ENCODE measurements at regions not wholly inside any gene's neighbourhood (a gene's known extent, or its start where the extent isn't known, plus 50 kb on each side); places are given as distances from the start of the nearest gene placed in this dataset.

DNA sequence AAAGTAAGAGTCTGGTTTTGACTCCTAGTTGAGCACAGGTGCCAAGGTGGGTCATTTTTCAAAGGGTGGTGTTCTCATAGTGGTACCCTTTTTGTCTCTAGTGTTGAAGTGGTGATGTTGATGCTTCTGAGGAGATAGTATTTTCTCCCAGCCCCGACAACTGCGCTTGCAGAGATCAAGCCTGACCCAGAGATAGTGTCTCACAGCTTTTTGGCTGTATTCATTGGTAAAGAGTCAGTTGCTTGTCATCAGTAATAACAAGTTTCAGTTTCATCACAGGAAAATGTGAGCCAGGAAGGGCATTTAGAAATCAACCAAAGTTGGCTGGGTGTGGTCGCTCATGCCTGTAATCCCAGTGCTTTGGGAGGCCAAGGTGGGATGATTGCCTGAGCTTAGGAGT is 139.3 kb downstream of the NFKBIZ start:
- TF ChIP-seq POLR2A (IDR thresholded peaks at IDR 0.05; ENCODE audit: low read depth, low read length) (no peak), NFYB (IDR thresholded peaks at IDR 0.05; ENCODE audit: insufficient read depth, low read depth, low read length) (no peak), ATF7 (IDR thresholded peaks at IDR 0.05; ENCODE audit: low read depth) (no peak)
- TF ChIP-seq, protein P1, sequence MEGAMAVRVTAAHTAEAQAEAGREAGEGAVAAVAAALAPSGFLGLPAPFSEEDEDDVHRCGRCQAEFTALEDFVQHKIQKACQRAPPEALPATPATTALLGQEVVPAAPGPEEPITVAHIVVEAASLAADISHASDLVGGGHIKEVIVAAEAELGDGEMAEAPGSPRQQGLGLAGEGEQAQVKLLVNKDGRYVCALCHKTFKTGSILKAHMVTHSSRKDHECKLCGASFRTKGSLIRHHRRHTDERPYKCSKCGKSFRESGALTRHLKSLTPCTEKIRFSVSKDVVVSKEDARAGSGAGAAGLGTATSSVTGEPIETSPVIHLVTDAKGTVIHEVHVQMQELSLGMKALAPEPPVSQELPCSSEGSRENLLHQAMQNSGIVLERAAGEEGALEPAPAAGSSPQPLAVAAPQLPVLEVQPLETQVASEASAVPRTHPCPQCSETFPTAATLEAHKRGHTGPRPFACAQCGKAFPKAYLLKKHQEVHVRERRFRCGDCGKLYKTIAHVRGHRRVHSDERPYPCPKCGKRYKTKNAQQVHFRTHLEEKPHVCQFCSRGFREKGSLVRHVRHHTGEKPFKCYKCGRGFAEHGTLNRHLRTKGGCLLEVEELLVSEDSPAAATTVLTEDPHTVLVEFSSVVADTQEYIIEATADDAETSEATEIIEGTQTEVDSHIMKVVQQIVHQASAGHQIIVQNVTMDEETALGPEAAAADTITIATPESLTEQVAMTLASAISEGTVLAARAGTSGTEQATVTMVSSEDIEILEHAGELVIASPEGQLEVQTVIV (IDR thresholded peaks at IDR 0.05; ENCODE audit: borderline replicate concordance, partially characterized antibody) = no peak
- TF ChIP-seq, protein P2, sequence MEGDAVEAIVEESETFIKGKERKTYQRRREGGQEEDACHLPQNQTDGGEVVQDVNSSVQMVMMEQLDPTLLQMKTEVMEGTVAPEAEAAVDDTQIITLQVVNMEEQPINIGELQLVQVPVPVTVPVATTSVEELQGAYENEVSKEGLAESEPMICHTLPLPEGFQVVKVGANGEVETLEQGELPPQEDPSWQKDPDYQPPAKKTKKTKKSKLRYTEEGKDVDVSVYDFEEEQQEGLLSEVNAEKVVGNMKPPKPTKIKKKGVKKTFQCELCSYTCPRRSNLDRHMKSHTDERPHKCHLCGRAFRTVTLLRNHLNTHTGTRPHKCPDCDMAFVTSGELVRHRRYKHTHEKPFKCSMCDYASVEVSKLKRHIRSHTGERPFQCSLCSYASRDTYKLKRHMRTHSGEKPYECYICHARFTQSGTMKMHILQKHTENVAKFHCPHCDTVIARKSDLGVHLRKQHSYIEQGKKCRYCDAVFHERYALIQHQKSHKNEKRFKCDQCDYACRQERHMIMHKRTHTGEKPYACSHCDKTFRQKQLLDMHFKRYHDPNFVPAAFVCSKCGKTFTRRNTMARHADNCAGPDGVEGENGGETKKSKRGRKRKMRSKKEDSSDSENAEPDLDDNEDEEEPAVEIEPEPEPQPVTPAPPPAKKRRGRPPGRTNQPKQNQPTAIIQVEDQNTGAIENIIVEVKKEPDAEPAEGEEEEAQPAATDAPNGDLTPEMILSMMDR (IDR thresholded peaks at IDR 0.05 in 2 of 3, conservative IDR thresholded peaks at IDR 0.05 in 1 of 3; ENCODE audit: control insufficient read depth in 2 of 3, extremely low read depth in 1 of 3, insufficient read depth in 1 of 3, low read depth in 3 of 3, low read length in 3 of 3) = no peak
